Mesenchymal stem cell (in vitro differentiated cells and primary cell): ENCODE measurements at regions not wholly inside any gene's neighbourhood (a gene's known extent, or its start where the extent isn't known, plus 50 kb on each side); places are given as distances from the start of the nearest gene placed in this dataset.

Source experiments
- DNase-seq: peaks from one replicate; pipeline ENCODE4 v3.0.0-alpha.2; 2013
- H2AFZ ChIP-seq: one replicate; pipeline ENCODE4 v1.6.1; 2013; ENCODE audit warnings: low read depth, mild to moderate bottlenecking, control low read depth, inconsistent platforms, low read length, moderate library complexity
- H2AK5ac ChIP-seq: 2 replicates; pipeline ENCODE4 v1.6.1; 2013; ENCODE audit warnings: low read length, moderate library complexity, mild to moderate bottlenecking, inconsistent platforms; ENCODE audit not compliant: severe bottlenecking
- H2BK120ac ChIP-seq: one replicate; pipeline ENCODE4 v1.6.1; 2013; ENCODE audit warnings: low read depth, mild to moderate bottlenecking, inconsistent platforms, low read length, moderate library complexity
- H2BK12ac ChIP-seq, 2 experiments: one replicate each; pipeline ENCODE4 v1.6.1; 2013; ENCODE audit warnings: inconsistent platforms in 2 of 2, low read length in 2 of 2, mild to moderate bottlenecking in 2 of 2, moderate library complexity in 2 of 2, control low read depth in 1 of 2
- H2BK15ac ChIP-seq: one replicate; pipeline ENCODE4 v1.6.1; 2013; ENCODE audit warnings: mild to moderate bottlenecking, low read depth, inconsistent platforms; ENCODE audit not compliant: poor library complexity, severe bottlenecking
- H2BK5ac ChIP-seq: 2 replicates; pipeline ENCODE4 v1.6.1; 2013; ENCODE audit warnings: low read depth, mild to moderate bottlenecking, low read length, control low read depth, inconsistent platforms; ENCODE audit not compliant: poor library complexity, severe bottlenecking
- H3K14ac ChIP-seq, 2 experiments: one replicate each; pipeline ENCODE4 v1.6.1; 2013; ENCODE audit warnings: inconsistent platforms in 2 of 2, low read length in 2 of 2, control low read depth in 1 of 2, mild to moderate bottlenecking in 1 of 2, moderate library complexity in 1 of 2
- H3K18ac ChIP-seq, 2 experiments: one replicate each; pipeline ENCODE4 v1.6.1; 2013; ENCODE audit warnings: inconsistent platforms in 2 of 2, low read length in 2 of 2, control low read depth in 1 of 2, low read depth in 1 of 2, mild to moderate bottlenecking in 1 of 2
- H3K23ac ChIP-seq, 2 experiments: one replicate each; pipeline ENCODE4 v1.6.1; 2013; ENCODE audit warnings: inconsistent platforms in 2 of 2, low read length in 2 of 2, mild to moderate bottlenecking in 2 of 2, moderate library complexity in 2 of 2, control low read depth in 1 of 2
- H3K27ac ChIP-seq: 2 replicates; pipeline ENCODE4 v1.5.1; 2013; ENCODE audit warnings: mild to moderate bottlenecking, moderate library complexity, low read length, control low read depth, inconsistent platforms; ENCODE audit not compliant: poor library complexity, severe bottlenecking
- H3K27me3 ChIP-seq, 2 experiments: 2 replicates each; pipeline versions ENCODE4 v1.6.1 to v1.7.0; 2013; ENCODE audit warnings: low read length in 2 of 2, mild to moderate bottlenecking in 2 of 2, moderate library complexity in 2 of 2, control low read depth in 1 of 2, inconsistent platforms in 1 of 2; ENCODE audit not compliant: control insufficient read depth in 1 of 2, insufficient read depth in 1 of 2
- H3K36me3 ChIP-seq, 2 experiments: 2 replicates each; pipeline versions ENCODE4 v1.6.1 to v1.7.0; 2013; ENCODE audit warnings: low read length in 2 of 2, control low read depth in 1 of 2, inconsistent platforms in 1 of 2, low read depth in 1 of 2, mild to moderate bottlenecking in 1 of 2; ENCODE audit not compliant: insufficient read depth in 2 of 2, control insufficient read depth in 1 of 2
- H3K4ac ChIP-seq, 2 experiments: one replicate each; pipeline ENCODE4 v1.6.1; 2013; ENCODE audit warnings: inconsistent platforms in 2 of 2, low read length in 2 of 2, mild to moderate bottlenecking in 2 of 2, moderate library complexity in 2 of 2, control low read depth in 1 of 2, low read depth in 1 of 2
- H3K4me1 ChIP-seq: 2 replicates; pipeline ENCODE4 v1.6.1; 2013; ENCODE audit warnings: low read depth, low read length, control low read depth; ENCODE audit not compliant: control insufficient read depth, insufficient read depth
- H3K4me2 ChIP-seq: 2 replicates; pipeline ENCODE4 v1.6.1; 2013; ENCODE audit warnings: low read length, mild to moderate bottlenecking, inconsistent platforms; ENCODE audit not compliant: poor library complexity, severe bottlenecking
- H3K4me3 ChIP-seq, 2 experiments: 2 replicates each; pipeline versions ENCODE4 v1.5.1 to v1.7.0; 2013; ENCODE audit warnings: low read length in 2 of 2, mild to moderate bottlenecking in 2 of 2, control low read depth in 1 of 2, low read depth in 1 of 2; ENCODE audit not compliant: insufficient read depth in 1 of 2
- H3K79me1 ChIP-seq: replicated peaks from 2 replicates; pipeline ENCODE4 v1.6.1; 2013; ENCODE audit warnings: mild to moderate bottlenecking, control low read depth, low read length, inconsistent platforms; ENCODE audit not compliant: poor library complexity, severe bottlenecking
- H3K9ac ChIP-seq: 2 replicates; pipeline ENCODE4 v1.7.0; 2013; ENCODE audit warnings: mild to moderate bottlenecking, low read length, moderate library complexity
- H3K9me3 ChIP-seq: 2 replicates; pipeline ENCODE4 v1.7.0; 2013; ENCODE audit warnings: mild to moderate bottlenecking, low read length; ENCODE audit not compliant: control insufficient read depth
- H4K8ac ChIP-seq: one replicate; pipeline ENCODE4 v1.6.1; 2013; ENCODE audit warnings: inconsistent platforms, mild to moderate bottlenecking, low read length, moderate library complexity
- H4K91ac ChIP-seq: one replicate; pipeline ENCODE4 v1.6.1; 2013; ENCODE audit warnings: mild to moderate bottlenecking, low read length, inconsistent platforms
- WGBS: methylation state at CpG from one replicate; pipeline ENCODE4 v1.1.7; 2013; ENCODE audit warnings: mixed read lengths; 5-methylcytosine and 5-hydroxymethylcytosine counted together

DNA sequence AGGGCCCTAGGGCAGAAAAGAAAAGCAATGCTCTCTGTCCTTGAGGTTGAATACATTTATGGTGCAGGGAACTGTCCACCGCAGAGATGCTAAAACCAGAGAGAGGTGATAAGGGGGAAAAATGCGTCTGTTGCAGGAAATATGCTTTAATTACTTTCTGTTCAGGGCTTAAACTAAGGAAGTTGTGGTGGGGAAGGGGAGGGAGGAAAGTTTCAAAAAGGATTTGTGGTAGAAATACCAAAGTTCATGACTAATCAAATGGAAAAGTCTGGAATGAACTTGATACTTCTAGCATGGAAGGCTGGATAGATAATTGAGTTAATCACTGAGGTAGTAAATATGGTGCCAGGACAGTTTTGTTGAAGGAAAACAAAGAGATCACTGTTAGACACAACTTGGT lies 99.0 kb downstream of the ASB9 start:
- Histone ChIP-seq H3K23ac (no peak overlapping the region), H2AK5ac (no peak overlapping the region), H3K27me3 (no peaks in the 10 kb centered on the region), H3K36me3 (no peaks in the 10 kb centered on the region), H4K8ac (no peak overlapping the region), H2BK15ac (no peak overlapping the region), H3K9ac (no peak overlapping the region), H2BK120ac (no peak overlapping the region), H4K91ac (no peak overlapping the region), H3K27ac (no peak overlapping the region), H2BK12ac (no peak overlapping the region), H3K4me2 (no peak overlapping the region), H2AFZ (no peak overlapping the region), H2BK5ac (no peak overlapping the region), H3K4me1 (no peaks in the 10 kb centered on the region), H3K9me3 (no peaks in the 10 kb centered on the region), H3K18ac (no peak overlapping the region), H3K4me3 (no peak overlapping the region), H3K14ac (no peak overlapping the region), H3K4ac (no peak overlapping the region), H3K79me1 (no peaks in the 10 kb centered on the region)
- peak; percentile 42 for DNase-seq
- 39% methylated on average over 2 of the region's 2 CpGs for WGBS

DNA sequence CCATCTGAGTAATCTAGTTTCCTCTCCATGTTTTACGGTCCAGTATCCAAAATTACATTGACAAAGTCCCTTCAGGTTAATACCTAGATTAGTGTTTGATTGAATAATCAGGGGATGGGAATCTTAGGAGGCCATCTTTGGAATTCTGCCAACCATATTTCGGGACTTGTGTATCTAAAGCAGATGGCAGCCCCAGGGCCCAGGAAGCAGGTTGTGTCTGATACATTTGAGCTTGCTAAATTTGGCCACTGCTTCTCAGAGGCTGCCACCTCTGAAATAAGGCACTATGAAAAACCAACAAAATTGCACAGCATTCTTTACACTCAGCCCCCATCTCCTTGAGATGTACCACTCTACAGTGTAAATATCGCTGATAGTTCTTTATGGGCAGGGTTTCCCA lies 102.1 kb downstream of the ASB9 start:
- Histone ChIP-seq H2BK120ac (no peak overlapping the region), H3K4me2 (no peak overlapping the region), H3K23ac (no peak overlapping the region), H3K4ac (no peak overlapping the region), H3K18ac (no peak overlapping the region), H2BK15ac (no peak overlapping the region), H3K27me3 (no peaks in the 10 kb centered on the region), H3K27ac (no peak overlapping the region), H2BK12ac (no peak overlapping the region), H2BK5ac (no peak overlapping the region), H3K9me3 (no peaks in the 10 kb centered on the region), H3K14ac (no peak overlapping the region), H3K9ac (no peak overlapping the region), H2AFZ (no peak overlapping the region), H3K36me3 (no peaks in the 10 kb centered on the region), H4K91ac (no peak overlapping the region), H4K8ac (no peak overlapping the region), H3K4me1 (no peaks in the 10 kb centered on the region), H3K4me3 (no peak overlapping the region), H2AK5ac (no peak overlapping the region), H3K79me1 (no peaks in the 10 kb centered on the region)
- no peak for DNase-seq
- 93% methylated on average over 2 of the region's 3 CpGs for WGBS

- no peaks in the 10 kb centered on the region for H3K36me3 ChIP-seq
- no peaks in the 10 kb centered on the region for H3K27me3 ChIP-seq
- DNase-seq: no peak
- no peak overlapping the region for H2AK5ac ChIP-seq
- no peak overlapping the region for H4K8ac ChIP-seq
- H3K9ac ChIP-seq: no peak overlapping the region
- H2BK12ac ChIP-seq: no peak overlapping the region
- no peak overlapping the region for H2BK5ac ChIP-seq
- H2BK15ac ChIP-seq: no peak overlapping the region
- H3K4me3 ChIP-seq: no peak overlapping the region
- H3K9me3 ChIP-seq: no peaks in the 10 kb centered on the region
- H2BK120ac ChIP-seq: no peak overlapping the region
- H3K4ac ChIP-seq: no peak overlapping the region
- no peak overlapping the region for H3K4me2 ChIP-seq
- H2AFZ ChIP-seq: no peak overlapping the region
- WGBS: 83% methylated on average over 2 of the region's 4 CpGs
- no peak overlapping the region for H3K14ac ChIP-seq
- H3K27ac ChIP-seq: no peak overlapping the region
- no peaks in the 10 kb centered on the region for H3K79me1 ChIP-seq
- no peaks in the 10 kb centered on the region for H3K4me1 ChIP-seq
- H3K18ac ChIP-seq: no peak overlapping the region
- H4K91ac ChIP-seq: no peak overlapping the region
- H3K23ac ChIP-seq: no peak overlapping the region
Observed at GRCh38 chrX:15165832-15166231, 104.1 kb downstream of the ASB9 start.

- Histone ChIP-seq H3K4me3 (no peak overlapping the region), H3K4me2 (no peak overlapping the region), H2BK120ac (no peak overlapping the region), H4K8ac (no peak overlapping the region), H3K4ac (no peak overlapping the region), H3K23ac (no peak overlapping the region), H2BK12ac (no peak overlapping the region), H2AFZ (no peak overlapping the region), H2BK5ac (no peak overlapping the region), H4K91ac (no peak overlapping the region), H3K18ac (no peak overlapping the region), H3K4me1 (no peaks in the 10 kb centered on the region), H3K9me3 (no peaks in the 10 kb centered on the region), H3K9ac (no peak overlapping the region), H2BK15ac (no peak overlapping the region), H3K79me1 (no peaks in the 10 kb centered on the region), H2AK5ac (no peak overlapping the region), H3K36me3 (no peaks in the 10 kb centered on the region), H3K14ac (no peak overlapping the region), H3K27ac (no peak overlapping the region), H3K27me3 (no peaks in the 10 kb centered on the region)
- DNase-seq: no peak
- no CpG with 5 or more reads among the region's 3 CpGs for WGBS
Observed at GRCh38 chrX:15163131-15163530, 106.8 kb downstream of the ASB9 start.
